Hepatocyte (in vitro differentiated cells): ENCODE measurements at regions not wholly inside any gene's neighbourhood (a gene's known extent, or its start where the extent isn't known, plus 50 kb on each side); places are given as distances from the start of the nearest gene placed in this dataset.

Experiments used
- DNase-seq: peaks from one replicate; pipeline ENCODE4 v3.0.0-alpha.2; 2016; ENCODE audit warnings: low spot score
- H2AFZ ChIP-seq: fragments of 200-600 bp; sonication (generic); 2 replicates; pipeline ENCODE4 v1.6.0; 2016; ENCODE audit warnings: antibody characterized with exemption, mild to moderate bottlenecking
- H3K27ac ChIP-seq: fragments of 200-600 bp; sonication (generic); 2 replicates; pipeline ENCODE4 v1.5.1; 2016; ENCODE audit warnings: mild to moderate bottlenecking
- H3K27me3 ChIP-seq: fragments of 200-600 bp; sonication (generic); 2 replicates; pipeline ENCODE4 v1.6.1; 2016
- H3K36me3 ChIP-seq: fragments of 200-600 bp; sonication (generic); replicated peaks from 2 replicates; pipeline ENCODE4 v1.5.1; 2016; ENCODE audit warnings: low read depth; ENCODE audit not compliant: insufficient read depth
- H3K4me1 ChIP-seq: fragments of 200-600 bp; sonication (generic); 2 replicates; pipeline ENCODE4 v1.5.1; 2016; ENCODE audit warnings: mild to moderate bottlenecking, moderate library complexity; ENCODE audit not compliant: insufficient read depth
- H3K4me2 ChIP-seq: fragments of 200-600 bp; sonication (generic); 2 replicates; pipeline ENCODE4 v1.6.0; 2016
- H3K4me3 ChIP-seq: fragments of 200-600 bp; sonication (generic); 2 replicates; pipeline ENCODE4 v1.5.1; 2016; ENCODE audit warnings: mild to moderate bottlenecking
- H3K79me2 ChIP-seq: fragments of 200-600 bp; sonication (generic); 2 replicates; pipeline ENCODE4 v1.6.0; 2017; ENCODE audit warnings: mild to moderate bottlenecking
- H3K9me2 ChIP-seq: fragments of 200-600 bp; sonication (generic); replicated peaks from 2 replicates; pipeline ENCODE4 v1.6.0; 2017; ENCODE audit warnings: mild to moderate bottlenecking; ENCODE audit not compliant: insufficient read depth
- H3K9me3 ChIP-seq: fragments of 200-600 bp; sonication (generic); 2 replicates; pipeline ENCODE4 v1.5.1; 2016; ENCODE audit warnings: low read depth, mild to moderate bottlenecking
- H4K20me1 ChIP-seq: fragments of 200-600 bp; sonication (generic); 2 replicates; pipeline ENCODE4 v1.6.0; 2016; ENCODE audit warnings: mild to moderate bottlenecking; ENCODE audit not compliant: insufficient read depth, poor library complexity, severe bottlenecking
- CTCF ChIP-seq: fragments of 200-600 bp; sonication (generic); IDR thresholded peaks from 2 replicates; pipeline ENCODE4 v1.5.1; 2016; ENCODE audit warnings: antibody characterized with exemption, mild to moderate bottlenecking; ENCODE audit not compliant: poor library complexity
- EZH2 ChIP-seq: fragments of 200-600 bp; sonication (generic); IDR thresholded peaks from 2 replicates; pipeline ENCODE4 v1.6.1; 2016; ENCODE audit warnings: antibody characterized with exemption, mild to moderate bottlenecking, borderline replicate concordance
- EZH2phosphoT487 ChIP-seq: fragments of 200-600 bp; sonication (generic); IDR thresholded peaks from one replicate; pipeline ENCODE4 v1.6.1; 2018; ENCODE audit warnings: antibody characterized with exemption, mild to moderate bottlenecking, low read depth, moderate library complexity; ENCODE audit not compliant: unreplicated experiment, severe bottlenecking
- WGBS: methylation state at CpG from one replicate; pipeline ENCODE4 v1.1.6; 2016; ENCODE audit warnings: low lambda C conversion rate; ENCODE audit errors: missing lambda C conversion rate; 5-methylcytosine and 5-hydroxymethylcytosine counted together

GRCh38 chr7:81534996-81535395, 234.9 kb downstream of the HGF start:
- no peaks in the 10 kb centered on the region for H3K27me3 ChIP-seq
- WGBS: 100% methylated on average over 1 of the region's 1 CpG
- no peak for DNase-seq
- H3K27ac ChIP-seq: no peak overlapping the region
- no peaks in the 10 kb centered on the region for H3K79me2 ChIP-seq
- no peaks in the 10 kb centered on the region for H3K9me3 ChIP-seq
- no peak for TF ChIP-seq CTCF
- TF ChIP-seq EZH2phosphoT487: no peak
- TF ChIP-seq EZH2: no peak
- no peak overlapping the region for H3K4me3 ChIP-seq
- no peak overlapping the region for H2AFZ ChIP-seq
- no peaks in the 10 kb centered on the region for H4K20me1 ChIP-seq
- no peaks in the 10 kb centered on the region for H3K9me2 ChIP-seq
- no peaks in the 10 kb centered on the region for H3K4me1 ChIP-seq
- H3K4me2 ChIP-seq: no peak overlapping the region
- H3K36me3 ChIP-seq: no peaks in the 10 kb centered on the region

- WGBS: 89% methylated on average over 3 of the region's 3 CpGs
- no peaks in the 10 kb centered on the region for H3K79me2 ChIP-seq
Measured at GRCh38 chr7:81534446-81534845, 235.4 kb downstream of the HGF start.

GRCh38 chr7:81533931-81534330, 235.9 kb downstream of the HGF start:
- no peak for TF ChIP-seq EZH2phosphoT487
- TF ChIP-seq CTCF: no peak
- no peak for TF ChIP-seq EZH2
- Histone ChIP-seq H3K9me3 (no peaks in the 10 kb centered on the region), H3K27me3 (no peaks in the 10 kb centered on the region), H3K9me2 (no peaks in the 10 kb centered on the region), H2AFZ (no peak overlapping the region), H3K4me3 (no peak overlapping the region), H3K36me3 (no peaks in the 10 kb centered on the region), H4K20me1 (no peaks in the 10 kb centered on the region), H3K4me2 (no peak overlapping the region), H3K79me2 (no peaks in the 10 kb centered on the region), H3K27ac (no peak overlapping the region), H3K4me1 (no peaks in the 10 kb centered on the region)
- DNase-seq: no peak

More at GRCh38 chr7:81534446-81534845, 235.4 kb downstream of the HGF start:
- H3K9me2 ChIP-seq: no peaks in the 10 kb centered on the region
- H3K4me1 ChIP-seq: no peaks in the 10 kb centered on the region
- no peak overlapping the region for H3K4me2 ChIP-seq
- H3K4me3 ChIP-seq: no peak overlapping the region
- H3K27ac ChIP-seq: no peak overlapping the region
- TF ChIP-seq EZH2: no peak
- no peak for TF ChIP-seq CTCF
- no peak for TF ChIP-seq EZH2phosphoT487
- no peaks in the 10 kb centered on the region for H3K27me3 ChIP-seq
- no peaks in the 10 kb centered on the region for H3K9me3 ChIP-seq
- no peaks in the 10 kb centered on the region for H4K20me1 ChIP-seq
- DNase-seq: no peak
- no peak overlapping the region for H2AFZ ChIP-seq
- no peaks in the 10 kb centered on the region for H3K36me3 ChIP-seq

- H3K4me3 ChIP-seq: no peak overlapping the region
- H3K9me3 ChIP-seq: no peaks in the 10 kb centered on the region
- no peaks in the 10 kb centered on the region for H3K36me3 ChIP-seq
- no peaks in the 10 kb centered on the region for H3K4me1 ChIP-seq
- H2AFZ ChIP-seq: no peak overlapping the region
- no peak for DNase-seq
- no peaks in the 10 kb centered on the region for H4K20me1 ChIP-seq
- no peaks in the 10 kb centered on the region for H3K27me3 ChIP-seq
- no peak overlapping the region for H3K27ac ChIP-seq
- TF ChIP-seq CTCF (no peak), EZH2phosphoT487 (no peak), EZH2 (no peak)
- H3K9me2 ChIP-seq: no peaks in the 10 kb centered on the region
- no peaks in the 10 kb centered on the region for H3K79me2 ChIP-seq
- H3K4me2 ChIP-seq: no peak overlapping the region
Measured at GRCh38 chr7:81533426-81533825, 236.4 kb downstream of the HGF start.
